NT2/D1 (cell line): ENCODE measurements at regions not wholly inside any gene's neighbourhood (a gene's known extent, or its start where the extent isn't known, plus 50 kb on each side); places are given as distances from the start of the nearest gene placed in this dataset.

Experiments used
- SUZ12 ChIP-seq: IDR thresholded peaks from 2 replicates; pipeline ENCODE4 v1.6.1; 2011; ENCODE audit not compliant: insufficient read length, insufficient read depth; ENCODE audit errors: extremely low read depth
- YY1 ChIP-seq: IDR thresholded peaks from 2 replicates; pipeline ENCODE4 v1.6.1; 2011; ENCODE audit not compliant: insufficient read length, insufficient read depth
- ZNF274 ChIP-seq: IDR thresholded peaks from 2 replicates; pipeline ENCODE4 v1.6.1; 2011; ENCODE audit warnings: mild to moderate bottlenecking, low read depth, low read length

DNA sequence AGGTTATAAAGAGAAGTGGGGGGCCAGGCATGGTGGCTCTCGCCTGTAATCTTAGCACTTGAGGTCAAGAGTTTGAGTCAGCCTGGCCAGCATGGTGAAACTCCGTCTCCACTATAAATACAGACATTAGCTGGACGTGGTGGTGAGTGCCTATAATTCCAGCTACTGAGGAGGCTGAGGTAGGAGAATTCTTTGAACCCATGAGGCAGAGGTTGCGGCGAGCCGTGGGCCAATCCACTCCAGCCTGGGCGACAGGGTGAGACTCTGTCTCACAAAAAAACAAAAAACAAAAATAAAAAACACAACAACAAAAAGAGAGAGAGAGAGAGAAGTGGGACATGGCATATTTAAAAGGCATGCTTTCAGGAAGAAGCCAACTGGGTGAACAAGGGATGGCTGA lies 80.1 kb upstream of the CARD18 start:
- TF ChIP-seq YY1 (no peak), ZNF274 (no peak), SUZ12 (no peak)
